HepG2 (cell line): ENCODE measurements at regions not wholly inside any gene's neighbourhood (a gene's known extent, or its start where the extent isn't known, plus 50 kb on each side); places are given as distances from the start of the nearest gene placed in this dataset.

Experiments used
- HDAC6 ChIP-seq: fragments of 200-600 bp; sonication (generic); IDR thresholded peaks from 2 replicates; pipeline ENCODE4 v1.7.0; 2017; ENCODE audit warnings: mild to moderate bottlenecking, antibody characterized with exemption, low read length, low read depth
- JUNB ChIP-seq: sonication (generic); formaldehyde crosslinking; IDR thresholded peaks from 2 replicates; pipeline ENCODE4 v1.8.0; 2022; ENCODE audit warnings: missing genetic modification reagents, mild to moderate bottlenecking, borderline replicate concordance
- RAD51 ChIP-seq: fragments of 450-650 bp; IDR thresholded peaks from 2 replicates; pipeline ENCODE4 v1.6.1; 2016; ENCODE audit warnings: borderline replicate concordance
- ZNF674 ChIP-seq: sonication (generic); formaldehyde crosslinking; IDR thresholded peaks from 2 replicates; pipeline ENCODE4 v1.5.0; 2020; ENCODE audit warnings: low read depth, mild to moderate bottlenecking, missing genetic modification reagents
- ZNF878 ChIP-seq: sonication (generic); formaldehyde crosslinking; IDR thresholded peaks from 2 replicates; pipeline ENCODE4 v1.8.1; 2023; ENCODE audit warnings: mild to moderate bottlenecking, missing genetic modification reagents, moderate library complexity

- no peak for TF ChIP-seq ZNF674
- TF ChIP-seq ZNF878 = no peak
- no peak for TF ChIP-seq HDAC6
- TF ChIP-seq RAD51 = no peak
- no peak for TF ChIP-seq JUNB
These were observed 261.3 kb downstream of the CCSER2 start for GRCh38 chr10:84589526-84590205.
